Right ventricle myocardium inferior (tissue), 1 donor: ENCODE measurements at regions not wholly inside any gene's neighbourhood (a gene's known extent, or its start where the extent isn't known, plus 50 kb on each side); places are given as distances from the start of the nearest gene placed in this dataset.

ENCODE experiments used
- ATAC-seq: fragments of 200-7000 bp; cut with Tn5 transposase; one replicate; pipeline ENCODE4 v1.9.1; 2020; ENCODE audit warnings: mild to moderate bottlenecking, moderate library complexity
- DNase-seq: peaks from one replicate; pipeline ENCODE4 v3.0.0; 2021; ENCODE audit errors: missing footprints
- intact Hi-C: fragments of 100-400 bp; cut with DNase I; formaldehyde crosslinking; loops from one replicate; pipeline ENCODE4 v1.11.0; 2022
- donor health status: DM: no; HTN: yes; CAD: no; lungs with severe emphysema.

- intact Hi-C loops: no loop called here
- ATAC-seq: no peak
- DNase-seq: no peak
Observed at GRCh38 chr22:22740560-22741276, 96.3 kb downstream of the GGTLC2 start.

- intact Hi-C loops: no loop called here
- no peak for ATAC-seq
- DNase-seq: no peak
Observed at GRCh38 chr22:22741843-22742242, 97.4 kb downstream of the GGTLC2 start.

- ATAC-seq: no peak
- DNase-seq: no peak
- intact Hi-C loops: no loop called here
Observed at GRCh38 chr22:22742641-22743040, 98.2 kb downstream of the GGTLC2 start.

- intact Hi-C loops: no loop called here
- DNase-seq: no peak
- ATAC-seq: no peak
Observed at GRCh38 chr22:22743128-22743760, 98.8 kb downstream of the GGTLC2 start.

GRCh38 chr22:22744412-22745224, 100.2 kb downstream of the GGTLC2 start:
- no peak for DNase-seq
- intact Hi-C loops: no loop called here
- no peak for ATAC-seq

- ATAC-seq: no peak
- no peak for DNase-seq
- intact Hi-C loops: no loop called here
Observed at GRCh38 chr22:22745225-22746060, 101.0 kb downstream of the GGTLC2 start.

GRCh38 chr22:22746061-22746962, 101.9 kb downstream of the GGTLC2 start:
- ATAC-seq: no peak
- intact Hi-C loops: no loop called here

GRCh38 chr22:22746963-22747933, 102.8 kb downstream of the GGTLC2 start:
- DNase-seq: no peak
- intact Hi-C loops: no loop called here
- ATAC-seq: no peak

More at GRCh38 chr22:22746061-22746962, 101.9 kb downstream of the GGTLC2 start:
- no peak for DNase-seq

GRCh38 chr22:22748297-22748743, 103.9 kb downstream of the GGTLC2 start:
- ATAC-seq (peak; percentile 69), DNase-seq (no peak)
- intact Hi-C loops: no loop called here

- intact Hi-C loops: no loop called here
- DNase-seq: no peak
- ATAC-seq: no peak
Observed at GRCh38 chr22:22748756-22749155, 104.3 kb downstream of the GGTLC2 start.

- no peak for ATAC-seq
- DNase-seq: no peak
- intact Hi-C loops: no loop called here
Observed at GRCh38 chr22:22749167-22749758, 104.8 kb downstream of the GGTLC2 start.

- no peak for DNase-seq
- intact Hi-C loops: no loop called here
- ATAC-seq: no peak
Observed at GRCh38 chr22:22750335-22751042, 106.1 kb downstream of the GGTLC2 start.

GRCh38 chr22:22751043-22751603, 106.7 kb downstream of the GGTLC2 start:
- ATAC-seq (no peak), DNase-seq (no peak)
- intact Hi-C loops: no loop called here

- ATAC-seq (no peak), DNase-seq (no peak)
- intact Hi-C loops: no loop called here
Observed at GRCh38 chr22:22752199-22752555, 107.8 kb downstream of the GGTLC2 start.

GRCh38 chr22:22752556-22753477, 108.4 kb downstream of the GGTLC2 start:
- intact Hi-C loops: no loop called here
- ATAC-seq (peak; percentile 33), DNase-seq (no peak)
